ENCODE measurements at regions not wholly inside any gene's neighbourhood (a gene's known extent, or its start where the extent isn't known, plus 50 kb on each side); places are given as distances from the start of the nearest gene placed in this dataset.

DNA sequence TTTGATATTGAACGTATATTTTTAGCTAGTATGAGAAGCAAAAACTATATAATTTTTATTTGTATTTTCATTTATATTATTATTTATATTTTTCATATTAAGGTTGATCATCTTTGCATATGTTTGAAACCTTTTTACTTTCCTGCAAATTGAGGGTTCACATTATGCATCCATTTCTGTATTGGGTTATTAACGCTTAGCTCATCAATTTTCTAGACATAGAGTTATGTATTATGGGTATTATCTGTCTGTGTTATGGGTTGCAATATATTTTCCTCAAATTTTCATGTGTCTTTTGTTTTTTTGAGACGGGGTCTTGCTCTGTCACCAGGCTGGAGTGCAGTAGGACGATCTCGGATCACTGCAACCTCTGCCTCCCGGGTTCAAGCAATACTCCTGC lies 2377.0 kb upstream of the WWC1 start:
- H3K4me1 ChIP-seq = no peaks in the 10 kb centered on the region
- ATAC-seq = no peak
- no peaks in the 10 kb centered on the region for H3K9me3 ChIP-seq
- TF ChIP-seq, protein P1, sequence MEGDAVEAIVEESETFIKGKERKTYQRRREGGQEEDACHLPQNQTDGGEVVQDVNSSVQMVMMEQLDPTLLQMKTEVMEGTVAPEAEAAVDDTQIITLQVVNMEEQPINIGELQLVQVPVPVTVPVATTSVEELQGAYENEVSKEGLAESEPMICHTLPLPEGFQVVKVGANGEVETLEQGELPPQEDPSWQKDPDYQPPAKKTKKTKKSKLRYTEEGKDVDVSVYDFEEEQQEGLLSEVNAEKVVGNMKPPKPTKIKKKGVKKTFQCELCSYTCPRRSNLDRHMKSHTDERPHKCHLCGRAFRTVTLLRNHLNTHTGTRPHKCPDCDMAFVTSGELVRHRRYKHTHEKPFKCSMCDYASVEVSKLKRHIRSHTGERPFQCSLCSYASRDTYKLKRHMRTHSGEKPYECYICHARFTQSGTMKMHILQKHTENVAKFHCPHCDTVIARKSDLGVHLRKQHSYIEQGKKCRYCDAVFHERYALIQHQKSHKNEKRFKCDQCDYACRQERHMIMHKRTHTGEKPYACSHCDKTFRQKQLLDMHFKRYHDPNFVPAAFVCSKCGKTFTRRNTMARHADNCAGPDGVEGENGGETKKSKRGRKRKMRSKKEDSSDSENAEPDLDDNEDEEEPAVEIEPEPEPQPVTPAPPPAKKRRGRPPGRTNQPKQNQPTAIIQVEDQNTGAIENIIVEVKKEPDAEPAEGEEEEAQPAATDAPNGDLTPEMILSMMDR (IDR thresholded peaks at IDR 0.05) = no peak
- no peak for TF ChIP-seq POLR2A (IDR thresholded peaks at IDR 0.05)
- no peak overlapping the region for H3K27ac ChIP-seq
- WGBS, 2 donors = 90 to 91% methylated on average over 6 of the region's 6 CpGs
- intact Hi-C loops (cut with DNase I) = no loop called here
- no peaks in the 10 kb centered on the region for H3K27me3 ChIP-seq
- no peaks in the 10 kb centered on the region for H3K36me3 ChIP-seq (replicated peaks in 1 of 2; ENCODE audit: insufficient read depth in 1 of 2, low read depth in 2 of 2)
- no peak overlapping the region for H3K4me3 ChIP-seq
- no peak for DNase-seq

DNA sequence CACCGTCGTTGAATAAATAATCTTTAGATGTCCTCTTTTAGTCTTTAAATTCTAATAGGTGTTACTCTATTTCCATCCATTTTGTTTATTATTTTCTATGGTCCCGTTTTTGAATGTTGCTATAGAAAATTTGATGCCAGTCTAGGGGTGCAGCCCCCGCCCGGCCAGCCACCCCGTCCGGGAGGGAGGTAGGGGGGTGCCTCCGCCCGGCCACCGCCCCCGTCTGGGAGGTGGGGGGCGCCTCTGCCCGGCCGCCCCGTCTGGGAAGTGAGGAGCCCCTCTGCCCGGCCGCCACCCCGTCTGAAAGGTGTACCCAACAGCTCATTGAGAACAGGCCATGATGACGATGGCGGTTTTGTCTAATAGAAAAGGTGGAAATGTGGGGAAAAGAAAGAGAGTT lies 2372.2 kb upstream of the WWC1 start:
- Histone ChIP-seq H3K4me1 (no peaks in the 10 kb centered on the region), H3K27ac (no peak overlapping the region), H3K9me3 (no peaks in the 10 kb centered on the region), H3K36me3 (replicated peaks in 1 of 2; ENCODE audit: insufficient read depth in 1 of 2, low read depth in 2 of 2) (no peaks in the 10 kb centered on the region), H3K27me3 (no peaks in the 10 kb centered on the region), H3K4me3 (no peak overlapping the region)
- DNase-seq (no peak), ATAC-seq (no peak)
- WGBS, 2 donors = 92 to 96% methylated on average over 20 of the region's 20 CpGs
- no peak for TF ChIP-seq POLR2A (IDR thresholded peaks at IDR 0.05)
- TF ChIP-seq, protein P1 (IDR thresholded peaks at IDR 0.05) = no peak
- intact Hi-C loops (cut with DNase I) = no loop called here

DNA sequence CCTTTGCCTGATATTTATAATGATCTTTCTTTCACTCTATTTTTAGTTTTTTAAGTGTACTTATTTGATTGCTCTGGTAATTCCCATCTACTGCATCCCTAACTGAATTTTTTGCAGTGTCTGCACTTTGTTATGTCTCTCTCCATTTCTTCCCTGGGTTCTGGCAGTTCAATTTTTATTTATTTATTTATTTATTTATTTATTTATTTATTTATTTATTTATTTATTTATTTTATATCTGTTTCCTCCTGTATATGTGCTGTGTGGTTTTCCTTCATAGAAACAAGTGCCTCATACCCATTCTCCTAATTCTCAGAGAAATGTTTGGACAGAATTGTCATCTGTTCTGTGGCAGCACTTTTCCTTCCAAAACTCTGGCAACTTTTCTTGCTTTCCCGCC lies 2370.8 kb upstream of the WWC1 start:
- Histone ChIP-seq H3K27me3 (no peaks in the 10 kb centered on the region), H3K4me1 (no peaks in the 10 kb centered on the region), H3K9me3 (no peaks in the 10 kb centered on the region), H3K4me3 (no peak overlapping the region), H3K27ac (no peak overlapping the region), H3K36me3 (replicated peaks in 1 of 2; ENCODE audit: insufficient read depth in 1 of 2, low read depth in 2 of 2) (no peaks in the 10 kb centered on the region)
- 81 to 91% methylated on average over 1 of the region's 1 CpG for whole genome bisulfite sequencing, 2 donors
- TF ChIP-seq POLR2A (IDR thresholded peaks at IDR 0.05) = no peak
- TF ChIP-seq, protein P1 (IDR thresholded peaks at IDR 0.05) = no peak
- DNase-seq (no peak), ATAC-seq (no peak)
- intact Hi-C loops (cut with DNase I) = no loop called here

DNA sequence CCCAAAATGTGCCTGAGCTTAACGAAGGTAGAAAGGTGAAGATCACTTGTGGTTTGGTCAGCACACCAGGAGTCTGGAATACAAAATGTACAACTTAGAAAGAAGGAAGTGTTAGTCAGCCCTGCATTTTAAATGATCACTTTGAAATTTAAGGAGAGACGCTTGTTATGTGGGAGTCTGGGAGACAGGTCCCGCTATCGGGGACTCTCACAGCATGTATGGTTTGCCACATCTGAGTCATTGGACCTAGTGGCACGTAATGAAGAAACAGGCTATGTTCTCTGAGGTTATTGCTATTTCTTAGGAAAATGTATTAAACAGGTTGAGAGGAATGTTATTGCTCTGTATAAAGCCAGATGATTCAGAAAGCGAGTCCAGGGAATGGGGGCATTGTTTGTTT lies 2362.5 kb upstream of the WWC1 start:
- H3K4me1 ChIP-seq = no peaks in the 10 kb centered on the region
- WGBS, 2 donors = 81 to 84% methylated on average over 6 of the region's 6 CpGs
- no peak for TF ChIP-seq POLR2A (IDR thresholded peaks at IDR 0.05)
- TF ChIP-seq, protein P1 (IDR thresholded peaks at IDR 0.05) = no peak
- intact Hi-C loops (cut with DNase I) = no loop called here
- no peak overlapping the region for H3K27ac ChIP-seq
- H3K36me3 ChIP-seq (replicated peaks in 1 of 2; ENCODE audit: insufficient read depth in 1 of 2, low read depth in 2 of 2) = no peaks in the 10 kb centered on the region
- no peak overlapping the region for H3K4me3 ChIP-seq
- ATAC-seq (no peak), DNase-seq (no peak)
- no peaks in the 10 kb centered on the region for H3K9me3 ChIP-seq
- H3K27me3 ChIP-seq = no peaks in the 10 kb centered on the region

DNA sequence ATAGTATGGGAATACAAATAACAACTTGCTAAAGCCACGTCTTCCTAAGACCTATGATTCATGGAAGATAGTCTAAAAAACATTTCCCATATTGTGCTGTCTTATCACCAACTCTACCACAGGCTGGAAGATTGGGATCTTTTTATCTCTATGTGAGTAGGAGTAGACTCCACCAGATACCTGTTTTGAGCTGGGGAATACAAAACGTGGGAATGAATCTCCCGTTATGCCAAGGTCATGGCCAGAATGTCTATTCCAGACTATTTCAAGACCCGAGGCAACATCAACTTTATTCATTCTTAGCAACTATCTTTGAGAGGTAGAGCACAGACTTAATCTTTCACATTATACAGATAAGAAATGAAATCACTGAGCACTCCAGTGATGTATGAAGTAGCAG lies 2350.9 kb upstream of the WWC1 start:
- TF ChIP-seq POLR2A (IDR thresholded peaks at IDR 0.05) = no peak
- TF ChIP-seq, protein P1 (IDR thresholded peaks at IDR 0.05) = no peak
- intact Hi-C loops (cut with DNase I) = no loop called here
- Histone ChIP-seq H3K9me3 (no peaks in the 10 kb centered on the region), H3K36me3 (replicated peaks in 1 of 2; ENCODE audit: insufficient read depth in 1 of 2, low read depth in 2 of 2) (no peaks in the 10 kb centered on the region), H3K27ac (no peak overlapping the region), H3K27me3 (no peaks in the 10 kb centered on the region), H3K4me3 (no peak overlapping the region), H3K4me1 (no peaks in the 10 kb centered on the region)
- DNase-seq (no peak), ATAC-seq (no peak)
- WGBS, 2 donors = 48 to 61% methylated on average over 4 of the region's 4 CpGs
